ENCODE measurements at regions not wholly inside any gene's neighbourhood (a gene's known extent, or its start where the extent isn't known, plus 50 kb on each side); places are given as distances from the start of the nearest gene placed in this dataset.

- DNase-seq (ENCODE audit: low spot score in 2 of 2) = no peak
- H3K4me1 ChIP-seq = no peaks in the 10 kb centered on the region
- H3K27me3 ChIP-seq = no peaks in the 10 kb centered on the region
- 94% methylated on average over 4 of the region's 4 CpGs for WGBS
- no peaks in the 10 kb centered on the region for H3K9me3 ChIP-seq
- no peaks in the 10 kb centered on the region for H3K36me3 ChIP-seq
- H3K4me3 ChIP-seq = no peak overlapping the region
- TF ChIP-seq CTCF (IDR thresholded peaks at IDR 0.05) = no peak
- TF ChIP-seq EP300 (IDR thresholded peaks at IDR 0.05) = no peak
- TF ChIP-seq POLR2A (IDR thresholded peaks at IDR 0.05) = no peak
- TF ChIP-seq POLR2AphosphoS5 (IDR thresholded peaks at IDR 0.05) = no peak
- H3K27ac ChIP-seq = no peak overlapping the region
Measured at GRCh38 chr3:153269730-153270129, 107.7 kb downstream of the RAP2B start.

DNA sequence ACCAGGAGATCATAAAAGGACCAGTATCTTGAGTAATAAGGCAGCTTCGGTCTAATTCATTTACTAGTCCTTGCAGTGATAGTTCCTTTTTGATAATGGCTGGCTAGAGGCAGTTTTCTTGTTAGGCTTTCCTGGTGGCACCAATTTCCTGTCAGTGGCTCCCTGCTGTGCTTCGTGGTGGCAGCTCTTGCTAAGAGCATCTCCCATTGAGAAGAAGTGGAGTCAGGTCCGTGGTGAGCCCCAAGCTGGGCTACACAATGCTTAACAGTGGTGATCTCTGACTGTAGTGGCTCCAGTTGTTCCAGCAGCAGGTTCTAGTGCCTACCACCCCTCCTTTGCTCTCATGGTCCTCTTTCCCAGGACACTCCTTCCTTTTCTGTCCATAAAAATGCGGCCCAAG lies 111.2 kb downstream of the RAP2B start:
- Histone ChIP-seq H3K4me3 (no peak overlapping the region), H3K36me3 (no peaks in the 10 kb centered on the region), H3K27ac (no peak overlapping the region), H3K4me1 (no peaks in the 10 kb centered on the region), H3K9me3 (no peaks in the 10 kb centered on the region), H3K27me3 (no peaks in the 10 kb centered on the region)
- 90% methylated on average over 4 of the region's 4 CpGs for WGBS
- TF ChIP-seq POLR2AphosphoS5 (IDR thresholded peaks at IDR 0.05) = no peak
- TF ChIP-seq POLR2A (IDR thresholded peaks at IDR 0.05) = no peak
- no peak for TF ChIP-seq CTCF (IDR thresholded peaks at IDR 0.05)
- TF ChIP-seq EP300 (IDR thresholded peaks at IDR 0.05) = no peak
- no peak for DNase-seq (ENCODE audit: low spot score in 2 of 2)

DNA sequence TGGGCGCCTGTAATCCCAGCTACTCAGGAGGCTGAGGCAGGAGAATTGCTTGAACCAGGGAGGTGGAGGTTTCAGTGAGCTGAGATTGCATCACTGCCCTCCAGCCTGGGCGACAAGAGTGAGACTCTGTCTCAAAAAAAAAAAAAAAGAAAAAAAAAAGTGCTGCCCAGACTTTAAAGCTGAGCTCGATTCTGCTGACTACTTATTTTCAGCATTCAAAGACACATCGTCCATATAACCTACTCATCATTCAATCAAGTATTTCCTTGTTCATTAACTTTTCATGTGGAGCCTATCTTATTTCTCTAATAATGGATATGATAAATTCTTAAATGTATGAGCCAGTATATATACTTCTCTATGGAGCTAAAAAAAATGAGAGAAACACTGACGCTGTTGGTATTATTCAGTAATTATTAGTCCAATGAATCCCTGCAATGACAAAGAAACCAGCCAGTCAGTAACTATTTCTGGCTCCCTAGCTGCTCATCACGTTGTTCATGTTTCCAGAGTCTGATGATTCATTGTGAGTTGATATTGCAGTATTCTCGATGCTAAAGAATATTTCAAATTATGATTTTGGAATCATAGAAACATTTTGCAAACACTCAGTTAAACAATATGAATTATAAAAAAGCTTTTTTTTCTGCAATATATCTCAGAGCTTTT lies 111.9 kb downstream of the RAP2B start:
- TF ChIP-seq POLR2AphosphoS5 (IDR thresholded peaks at IDR 0.05) (no peak), EP300 (IDR thresholded peaks at IDR 0.05) (no peak), POLR2A (IDR thresholded peaks at IDR 0.05) (no peak), CTCF (IDR thresholded peaks at IDR 0.05) (no peak)
- Histone ChIP-seq H3K27ac (no peak overlapping the region), H3K36me3 (no peaks in the 10 kb centered on the region), H3K4me3 (no peak overlapping the region), H3K27me3 (no peaks in the 10 kb centered on the region), H3K4me1 (no peaks in the 10 kb centered on the region), H3K9me3 (no peaks in the 10 kb centered on the region)
- no peak for DNase-seq (ENCODE audit: low spot score in 2 of 2)
- 51% methylated on average over 7 of the region's 7 CpGs for WGBS

GRCh38 chr3:153274561-153274960 lies 112.5 kb downstream of the RAP2B start:
- Histone ChIP-seq H3K27ac (no peak overlapping the region), H3K4me3 (no peak overlapping the region), H3K4me1 (no peaks in the 10 kb centered on the region), H3K36me3 (no peaks in the 10 kb centered on the region), H3K27me3 (no peaks in the 10 kb centered on the region), H3K9me3 (no peaks in the 10 kb centered on the region)
- DNase-seq (ENCODE audit: low spot score in 2 of 2) = no peak
- WGBS = 76% methylated on average over 3 of the region's 3 CpGs
- no peak for TF ChIP-seq CTCF (IDR thresholded peaks at IDR 0.05)
- TF ChIP-seq EP300 (IDR thresholded peaks at IDR 0.05) = no peak
- no peak for TF ChIP-seq POLR2AphosphoS5 (IDR thresholded peaks at IDR 0.05)
- no peak for TF ChIP-seq POLR2A (IDR thresholded peaks at IDR 0.05)

DNA sequence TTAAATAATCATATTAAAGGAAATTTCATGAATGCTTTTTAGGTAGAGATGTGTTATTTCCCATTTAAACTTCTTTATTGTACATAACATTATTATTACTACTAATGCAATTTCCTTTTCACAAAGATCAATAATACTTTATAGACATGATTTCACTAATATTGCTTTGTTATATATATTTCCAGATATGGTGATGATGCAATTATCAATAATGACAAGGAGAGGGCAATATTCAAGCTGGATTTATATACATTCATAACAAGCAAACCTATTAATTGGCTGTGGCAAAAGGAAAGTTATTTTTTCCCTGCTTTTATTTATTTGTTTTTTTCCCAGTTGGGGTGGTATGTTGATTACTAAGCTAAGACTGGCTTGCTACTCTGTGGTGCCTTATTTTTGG lies 113.5 kb downstream of the RAP2B start:
- Histone ChIP-seq H3K27ac (no peak overlapping the region), H3K4me3 (no peak overlapping the region), H3K4me1 (no peaks in the 10 kb centered on the region), H3K36me3 (no peaks in the 10 kb centered on the region), H3K27me3 (no peaks in the 10 kb centered on the region), H3K9me3 (no peaks in the 10 kb centered on the region)
- TF ChIP-seq POLR2A (IDR thresholded peaks at IDR 0.05) (no peak), POLR2AphosphoS5 (IDR thresholded peaks at IDR 0.05) (no peak), CTCF (IDR thresholded peaks at IDR 0.05) (no peak), EP300 (IDR thresholded peaks at IDR 0.05) (no peak)
- no peak for DNase-seq (ENCODE audit: low spot score in 2 of 2)

Data from suprapubic skin (tissue), 4 donors.